ENCODE measurements at regions not wholly inside any gene's neighbourhood (a gene's known extent, or its start where the extent isn't known, plus 50 kb on each side); places are given as distances from the start of the nearest gene placed in this dataset.

DNA sequence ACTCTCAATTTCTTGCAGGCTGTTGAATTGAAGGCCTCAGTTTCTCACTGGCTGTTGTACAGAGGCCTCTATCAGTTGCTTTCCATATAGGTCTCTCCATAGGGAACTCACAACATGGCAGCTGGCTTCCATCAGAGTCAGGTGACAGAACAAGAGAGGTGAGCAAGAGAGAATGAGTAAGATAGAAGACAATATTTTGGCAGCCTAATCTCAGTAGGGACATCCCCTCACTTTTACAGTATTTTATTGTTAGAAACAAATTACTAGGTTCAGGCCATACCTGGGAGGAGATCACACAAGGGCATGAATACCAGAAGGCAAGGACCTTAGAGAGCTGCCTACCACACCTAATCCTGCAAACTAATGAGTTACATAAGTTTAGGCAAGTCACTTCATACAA is 162.8 kb downstream of the ATP6V1G3 start:
- H3K27me3 ChIP-seq (replicated peaks; ENCODE audit: insufficient read depth, low read depth, low read length, poor library complexity) = no peaks in the 10 kb centered on the region
- CTCF ChIA-PET = no interaction called here

DNA sequence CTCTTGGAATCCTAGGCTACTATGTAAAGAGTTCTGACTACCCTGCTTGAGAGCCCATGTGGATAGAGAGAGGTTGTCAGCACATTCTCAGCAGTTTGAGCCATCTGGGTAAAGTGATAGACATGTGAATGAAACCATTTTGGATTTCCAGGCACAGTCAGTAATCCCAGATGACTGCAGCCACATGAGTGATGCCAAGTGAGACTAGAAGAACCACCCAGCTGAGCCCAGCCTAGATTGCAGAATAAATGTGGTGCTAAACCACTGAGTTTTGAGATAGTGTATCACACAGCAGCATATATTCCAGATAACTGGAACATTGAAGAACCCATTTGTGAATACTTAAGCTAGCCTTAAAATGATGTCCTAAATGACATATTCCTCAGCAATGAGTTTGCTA is 166.2 kb downstream of the ATP6V1G3 start:
- H3K4me1 ChIP-seq (ENCODE audit: insufficient read depth, low read length, poor library complexity, severe bottlenecking) = no peaks in the 10 kb centered on the region
- H3K27me3 ChIP-seq (replicated peaks; ENCODE audit: insufficient read depth, low read depth, low read length, poor library complexity) = no peaks in the 10 kb centered on the region
- H3K36me3 ChIP-seq (ENCODE audit: insufficient read depth, low read length, poor library complexity, severe bottlenecking) = no peaks in the 10 kb centered on the region
- CTCF ChIA-PET = no interaction called here
- no TSS peak for BruUV-seq (replicated peaks)
- H3K9me3 ChIP-seq (ENCODE audit: low read depth, low read length, poor library complexity, severe bottlenecking) = peaks cover 5% of the 10 kb centered on the region
- H3K27ac ChIP-seq (ENCODE audit: low read depth, low read length, poor library complexity, severe bottlenecking) = no peak overlapping the region
- DNase-seq (ENCODE audit: low spot score) = no peak
- no peak for TF ChIP-seq EZH2 (IDR thresholded peaks at IDR 0.05; ENCODE audit: borderline replicate concordance, low read depth, low read length, poor library complexity, severe bottlenecking)
- TF ChIP-seq, protein P1, sequence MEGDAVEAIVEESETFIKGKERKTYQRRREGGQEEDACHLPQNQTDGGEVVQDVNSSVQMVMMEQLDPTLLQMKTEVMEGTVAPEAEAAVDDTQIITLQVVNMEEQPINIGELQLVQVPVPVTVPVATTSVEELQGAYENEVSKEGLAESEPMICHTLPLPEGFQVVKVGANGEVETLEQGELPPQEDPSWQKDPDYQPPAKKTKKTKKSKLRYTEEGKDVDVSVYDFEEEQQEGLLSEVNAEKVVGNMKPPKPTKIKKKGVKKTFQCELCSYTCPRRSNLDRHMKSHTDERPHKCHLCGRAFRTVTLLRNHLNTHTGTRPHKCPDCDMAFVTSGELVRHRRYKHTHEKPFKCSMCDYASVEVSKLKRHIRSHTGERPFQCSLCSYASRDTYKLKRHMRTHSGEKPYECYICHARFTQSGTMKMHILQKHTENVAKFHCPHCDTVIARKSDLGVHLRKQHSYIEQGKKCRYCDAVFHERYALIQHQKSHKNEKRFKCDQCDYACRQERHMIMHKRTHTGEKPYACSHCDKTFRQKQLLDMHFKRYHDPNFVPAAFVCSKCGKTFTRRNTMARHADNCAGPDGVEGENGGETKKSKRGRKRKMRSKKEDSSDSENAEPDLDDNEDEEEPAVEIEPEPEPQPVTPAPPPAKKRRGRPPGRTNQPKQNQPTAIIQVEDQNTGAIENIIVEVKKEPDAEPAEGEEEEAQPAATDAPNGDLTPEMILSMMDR (conservative IDR thresholded peaks at IDR 0.05; ENCODE audit: low read depth, low read length) = no peak
- POLR2A ChIA-PET (ENCODE audit: low non-redundant PET) = no interaction called here
- no peak overlapping the region for H3K4me3 ChIP-seq (ENCODE audit: low read depth, low read length, poor library complexity, severe bottlenecking)
- intact Hi-C loops (cut with micrococcal nuclease; ENCODE audit: unreplicated experiment) = no loop called here

More for the DNA sequence above, 162.8 kb downstream of the ATP6V1G3 start:
- Histone ChIP-seq H3K4me1 (ENCODE audit: insufficient read depth, low read length, poor library complexity, severe bottlenecking) (no peaks in the 10 kb centered on the region), H3K9me3 (ENCODE audit: low read depth, low read length, poor library complexity, severe bottlenecking) (peaks cover 5% of the 10 kb centered on the region), H3K4me3 (ENCODE audit: low read depth, low read length, poor library complexity, severe bottlenecking) (no peak overlapping the region), H3K27ac (ENCODE audit: low read depth, low read length, poor library complexity, severe bottlenecking) (no peak overlapping the region), H3K36me3 (ENCODE audit: insufficient read depth, low read length, poor library complexity, severe bottlenecking) (no peaks in the 10 kb centered on the region)
- TF ChIP-seq EZH2 (IDR thresholded peaks at IDR 0.05; ENCODE audit: borderline replicate concordance, low read depth, low read length, poor library complexity, severe bottlenecking) = no peak
- TF ChIP-seq, protein P1 (conservative IDR thresholded peaks at IDR 0.05; ENCODE audit: low read depth, low read length) = no peak
- intact Hi-C loops (cut with micrococcal nuclease; ENCODE audit: unreplicated experiment) = no loop called here
- BruUV-seq (replicated peaks) = no TSS peak
- no peak for DNase-seq (ENCODE audit: low spot score)
- POLR2A ChIA-PET (ENCODE audit: low non-redundant PET) = no interaction called here

DNA sequence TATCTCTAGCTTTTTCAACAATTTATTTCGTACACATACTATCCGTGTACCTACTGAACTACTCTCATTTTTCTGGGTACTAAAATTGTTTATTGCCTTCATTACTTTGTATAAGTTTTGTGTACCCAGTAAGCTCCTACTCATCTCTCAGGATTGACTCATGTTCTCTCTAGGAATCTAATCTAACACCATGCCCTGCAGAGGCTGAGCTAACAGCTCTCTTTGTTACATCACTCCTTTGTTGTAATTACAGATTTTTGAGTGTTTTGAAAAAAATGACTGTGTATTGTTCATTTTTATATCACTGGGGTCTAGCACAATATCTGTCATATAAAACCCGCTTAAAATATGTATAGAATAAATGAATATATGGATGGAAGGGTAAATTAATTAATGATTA is 167.1 kb downstream of the ATP6V1G3 start:
- Histone ChIP-seq H3K4me3 (ENCODE audit: low read depth, low read length, poor library complexity, severe bottlenecking) (no peak overlapping the region), H3K27me3 (replicated peaks; ENCODE audit: insufficient read depth, low read depth, low read length, poor library complexity) (no peaks in the 10 kb centered on the region), H3K27ac (ENCODE audit: low read depth, low read length, poor library complexity, severe bottlenecking) (no peak overlapping the region), H3K36me3 (ENCODE audit: insufficient read depth, low read length, poor library complexity, severe bottlenecking) (no peaks in the 10 kb centered on the region), H3K4me1 (ENCODE audit: insufficient read depth, low read length, poor library complexity, severe bottlenecking) (no peaks in the 10 kb centered on the region), H3K9me3 (ENCODE audit: low read depth, low read length, poor library complexity, severe bottlenecking) (peaks cover 5% of the 10 kb centered on the region)
- BruUV-seq (replicated peaks) = no TSS peak
- TF ChIP-seq, protein P1 (conservative IDR thresholded peaks at IDR 0.05; ENCODE audit: low read depth, low read length) = no peak
- no peak for TF ChIP-seq EZH2 (IDR thresholded peaks at IDR 0.05; ENCODE audit: borderline replicate concordance, low read depth, low read length, poor library complexity, severe bottlenecking)
- POLR2A ChIA-PET (ENCODE audit: low non-redundant PET) = no interaction called here
- intact Hi-C loops (cut with micrococcal nuclease; ENCODE audit: unreplicated experiment) = no loop called here
- DNase-seq (ENCODE audit: low spot score) = no peak
- CTCF ChIA-PET = no interaction called here
